ENCODE measurements at regions not wholly inside any gene's neighbourhood (a gene's known extent, or its start where the extent isn't known, plus 50 kb on each side); places are given as distances from the start of the nearest gene placed in this dataset.

GRCh38 chr1:217336724-217337123 is 294.2 kb downstream of the GPATCH2 start:
- TF ChIP-seq CTCF (conservative IDR thresholded peaks at IDR 0.05; ENCODE audit: low read length), result no peak
- TF ChIP-seq EZH2phosphoT487 (IDR thresholded peaks at IDR 0.05; ENCODE audit: borderline replicate concordance), result no peak

All from Loucy (cell line).